HG02938 (cell line): ENCODE measurements at regions not wholly inside any gene's neighbourhood (a gene's known extent, or its start where the extent isn't known, plus 50 kb on each side); places are given as distances from the start of the nearest gene placed in this dataset.
"Not testable (repeated sequence)": the region's sequence is repeated elsewhere in the genome, so short reads cannot be mapped to it uniquely, and the experiment has no call there.

ENCODE experiments used
- ATAC-seq: cut with Tn5 transposase; IDR thresholded peaks from one replicate; pipeline ENCODE4 v1.9.1; 2021; ENCODE audit warnings: mild to moderate bottlenecking, moderate library complexity; ENCODE audit not compliant: unreplicated experiment

GRCh38 chr11:97722721-97723120 lies 1298.0 kb upstream of the CNTN5 start:
- no peak for ATAC-seq

- no peak for ATAC-seq
Observed at GRCh38 chr11:97729546-97730272, 1291.0 kb upstream of the CNTN5 start.

- ATAC-seq: no peak
Observed at GRCh38 chr11:97732011-97732632, 1288.6 kb upstream of the CNTN5 start.

GRCh38 chr11:97738751-97739150 lies 1282.0 kb upstream of the CNTN5 start:
- no peak for ATAC-seq

- ATAC-seq: no peak
Observed at GRCh38 chr11:97739932-97740800, 1280.6 kb upstream of the CNTN5 start.

- ATAC-seq: no peak
Observed at GRCh38 chr11:97740801-97741151, 1280.0 kb upstream of the CNTN5 start.

- no peak for ATAC-seq
Observed at GRCh38 chr11:97742717-97743116, 1278.0 kb upstream of the CNTN5 start.

- no peak for ATAC-seq
Observed at GRCh38 chr11:97743205-97743742, 1277.5 kb upstream of the CNTN5 start.

- ATAC-seq: no peak
Observed at GRCh38 chr11:97745515-97746050, 1275.2 kb upstream of the CNTN5 start.

GRCh38 chr11:97746818-97747217 lies 1273.9 kb upstream of the CNTN5 start:
- ATAC-seq: no peak

- no peak for ATAC-seq
Observed at GRCh38 chr11:97751405-97751804, 1269.3 kb upstream of the CNTN5 start.

GRCh38 chr11:97751952-97752351 lies 1268.8 kb upstream of the CNTN5 start:
- ATAC-seq: no peak

- ATAC-seq: no peak
Observed at GRCh38 chr11:97754976-97755375, 1265.8 kb upstream of the CNTN5 start.

- ATAC-seq: no peak
Observed at GRCh38 chr11:97756571-97757335, 1264.0 kb upstream of the CNTN5 start.

- ATAC-seq: no peak
Observed at GRCh38 chr11:97761175-97761574, 1259.6 kb upstream of the CNTN5 start.

GRCh38 chr11:97764193-97764592 lies 1256.6 kb upstream of the CNTN5 start:
- no peak for ATAC-seq

- ATAC-seq: no peak
Observed at GRCh38 chr11:97764605-97765004, 1256.1 kb upstream of the CNTN5 start.

GRCh38 chr11:97770570-97770969 lies 1250.2 kb upstream of the CNTN5 start:
- ATAC-seq: no peak

- no peak for ATAC-seq
Observed at GRCh38 chr11:97772705-97773104, 1248.0 kb upstream of the CNTN5 start.

- not testable (repeated sequence) for ATAC-seq
Observed at GRCh38 chr11:97784388-97784787, 1236.4 kb upstream of the CNTN5 start.
